Large intestine (tissue), 3 donors: ENCODE measurements at regions not wholly inside any gene's neighbourhood (a gene's known extent, or its start where the extent isn't known, plus 50 kb on each side); places are given as distances from the start of the nearest gene placed in this dataset.

Source experiments
- DNase-seq, 2 donors: peaks; one replicate each; pipeline versions ENCODE4 v3.0.0 to v3.0.0-alpha.2; 2013
- H3K27ac ChIP-seq: one replicate; pipeline ENCODE4 v1.5.1; 2013; ENCODE audit warnings: low read length
- H3K27me3 ChIP-seq: 2 replicates; pipeline ENCODE4 v1.6.1; 2013; ENCODE audit warnings: low read length; ENCODE audit not compliant: control insufficient read depth, insufficient read depth
- H3K36me3 ChIP-seq: 2 replicates; pipeline ENCODE4 v1.6.1; 2013; ENCODE audit warnings: low read length; ENCODE audit not compliant: control insufficient read depth, insufficient read depth
- H3K4me1 ChIP-seq: one replicate; pipeline ENCODE4 v1.6.1; 2013; ENCODE audit warnings: low read length; ENCODE audit not compliant: control insufficient read depth, insufficient read depth
- H3K4me3 ChIP-seq: one replicate; pipeline ENCODE4 v1.5.1; 2013; ENCODE audit warnings: low read length
- H3K9me3 ChIP-seq: one replicate; pipeline ENCODE4 v1.6.1; 2013; ENCODE audit warnings: mild to moderate bottlenecking, low read depth, low read length, moderate library complexity; ENCODE audit not compliant: control insufficient read depth
- WGBS: methylation state at CpG from one replicate; pipeline ENCODE4 v1.1.5; 2013; ENCODE audit warnings: low lambda C conversion rate; ENCODE audit not compliant: insufficient coverage; 5-methylcytosine and 5-hydroxymethylcytosine counted together

- Histone ChIP-seq H3K27ac (no peak overlapping the region), H3K4me1 (no peaks in the 10 kb centered on the region), H3K36me3 (no peaks in the 10 kb centered on the region), H3K9me3 (peaks cover 3% of the 10 kb centered on the region), H3K4me3 (no peak overlapping the region), H3K27me3 (no peaks in the 10 kb centered on the region)
- no peak for DNase-seq
- 90% methylated on average over 2 of the region's 2 CpGs for WGBS
Measured at GRCh38 chr7:130822642-130823041, 88.6 kb upstream of the KLF14 start.

GRCh38 chr7:130823060-130823459 is 89.1 kb upstream of the KLF14 start:
- Histone ChIP-seq H3K27ac (no peak overlapping the region), H3K27me3 (no peaks in the 10 kb centered on the region), H3K4me1 (no peaks in the 10 kb centered on the region), H3K4me3 (no peak overlapping the region), H3K36me3 (no peaks in the 10 kb centered on the region), H3K9me3 (peaks cover 3% of the 10 kb centered on the region)
- no peak for DNase-seq
- WGBS, result 100% methylated on average over 1 of the region's 2 CpGs

GRCh38 chr7:130825819-130826218 is 91.8 kb upstream of the KLF14 start:
- Histone ChIP-seq H3K4me3 (no peak overlapping the region), H3K36me3 (no peaks in the 10 kb centered on the region), H3K27ac (no peak overlapping the region), H3K4me1 (no peaks in the 10 kb centered on the region), H3K27me3 (no peaks in the 10 kb centered on the region), H3K9me3 (peaks cover 3% of the 10 kb centered on the region)
- no peak for DNase-seq

DNA sequence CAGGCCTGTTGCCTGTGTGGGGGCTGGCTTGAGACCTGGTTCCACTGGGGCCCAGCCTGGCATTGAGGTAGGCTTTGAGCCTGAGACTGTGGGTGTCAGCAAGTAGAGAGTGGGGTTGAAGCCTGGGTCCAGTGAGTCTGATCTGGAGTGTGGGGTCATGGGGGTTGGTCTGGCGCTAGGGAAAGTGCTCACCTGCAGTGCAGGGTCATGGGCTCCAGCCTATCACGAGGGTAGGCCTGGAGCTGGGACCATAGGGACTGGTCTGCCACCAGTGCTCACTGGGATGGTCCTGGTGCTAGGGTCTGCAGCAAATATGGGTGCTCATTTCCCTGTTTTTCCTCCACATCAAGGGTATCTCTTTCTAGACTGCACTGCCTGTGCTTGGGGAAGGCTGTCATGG is 95.4 kb upstream of the KLF14 start:
- H3K36me3 ChIP-seq, result no peaks in the 10 kb centered on the region
- no CpG with 5 or more reads among the region's 2 CpGs for WGBS
- H3K27me3 ChIP-seq, result no peaks in the 10 kb centered on the region
- peaks cover 3% of the 10 kb centered on the region for H3K9me3 ChIP-seq
- no peak for DNase-seq
- no peak overlapping the region for H3K27ac ChIP-seq
- no peaks in the 10 kb centered on the region for H3K4me1 ChIP-seq
- no peak overlapping the region for H3K4me3 ChIP-seq

- H3K4me3 ChIP-seq, result no peak overlapping the region
- H3K36me3 ChIP-seq, result no peaks in the 10 kb centered on the region
- no peak overlapping the region for H3K27ac ChIP-seq
- no peak for DNase-seq
- 47% methylated on average over 2 of the region's 3 CpGs for WGBS
- H3K9me3 ChIP-seq, result no peaks in the 10 kb centered on the region
- no peaks in the 10 kb centered on the region for H3K27me3 ChIP-seq
- H3K4me1 ChIP-seq, result no peaks in the 10 kb centered on the region
Measured at GRCh38 chr7:130831322-130831721, 97.3 kb upstream of the KLF14 start.

GRCh38 chr7:130831817-130832481 is 97.9 kb upstream of the KLF14 start:
- Histone ChIP-seq H3K4me1 (no peaks in the 10 kb centered on the region), H3K4me3 (no peak overlapping the region), H3K9me3 (no peaks in the 10 kb centered on the region), H3K27me3 (no peaks in the 10 kb centered on the region), H3K27ac (no peak overlapping the region), H3K36me3 (no peaks in the 10 kb centered on the region)
- DNase-seq, result peak; percentile 5
- 41% methylated on average over 6 of the region's 6 CpGs for WGBS

GRCh38 chr7:130838738-130839137 is 104.7 kb upstream of the KLF14 start:
- H3K4me1 ChIP-seq, result no peaks in the 10 kb centered on the region
- no peaks in the 10 kb centered on the region for H3K9me3 ChIP-seq
- no peak for DNase-seq
- no peak overlapping the region for H3K4me3 ChIP-seq
- no peak overlapping the region for H3K27ac ChIP-seq
- H3K27me3 ChIP-seq, result no peaks in the 10 kb centered on the region
- WGBS, result no CpG with 5 or more reads among the region's 1 CpG
- no peaks in the 10 kb centered on the region for H3K36me3 ChIP-seq

DNA sequence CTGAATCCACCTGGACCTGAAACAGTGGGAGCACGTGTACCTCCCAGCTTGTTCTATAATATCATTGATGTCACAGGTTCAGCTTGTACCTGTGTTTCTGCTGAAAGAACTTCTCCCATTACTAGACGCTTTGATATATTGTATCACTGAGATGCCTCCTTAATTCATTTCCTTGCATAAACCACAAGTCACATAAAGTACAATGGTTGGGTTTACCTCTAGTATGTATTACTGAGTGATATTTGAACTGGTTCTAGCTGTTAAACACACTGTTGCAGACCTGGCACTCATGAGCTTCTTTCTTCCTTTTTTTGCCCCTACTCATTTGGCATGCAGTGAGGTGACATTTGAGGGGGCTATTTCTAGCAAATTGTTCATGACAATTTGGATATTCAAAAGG is 106.6 kb upstream of the KLF14 start:
- Histone ChIP-seq H3K27me3 (no peaks in the 10 kb centered on the region), H3K27ac (no peak overlapping the region), H3K4me1 (no peaks in the 10 kb centered on the region), H3K9me3 (no peaks in the 10 kb centered on the region), H3K36me3 (no peaks in the 10 kb centered on the region), H3K4me3 (no peak overlapping the region)
- no peak for DNase-seq
- no CpG with 5 or more reads among the region's 2 CpGs for WGBS

- WGBS, result no CpG with 5 or more reads among the region's 7 CpGs
- Histone ChIP-seq H3K9me3 (no peaks in the 10 kb centered on the region), H3K4me3 (no peak overlapping the region), H3K4me1 (no peaks in the 10 kb centered on the region), H3K27me3 (no peaks in the 10 kb centered on the region), H3K36me3 (no peaks in the 10 kb centered on the region), H3K27ac (no peak overlapping the region)
- no peak for DNase-seq
Measured at GRCh38 chr7:130841416-130841815, 107.4 kb upstream of the KLF14 start.

DNA sequence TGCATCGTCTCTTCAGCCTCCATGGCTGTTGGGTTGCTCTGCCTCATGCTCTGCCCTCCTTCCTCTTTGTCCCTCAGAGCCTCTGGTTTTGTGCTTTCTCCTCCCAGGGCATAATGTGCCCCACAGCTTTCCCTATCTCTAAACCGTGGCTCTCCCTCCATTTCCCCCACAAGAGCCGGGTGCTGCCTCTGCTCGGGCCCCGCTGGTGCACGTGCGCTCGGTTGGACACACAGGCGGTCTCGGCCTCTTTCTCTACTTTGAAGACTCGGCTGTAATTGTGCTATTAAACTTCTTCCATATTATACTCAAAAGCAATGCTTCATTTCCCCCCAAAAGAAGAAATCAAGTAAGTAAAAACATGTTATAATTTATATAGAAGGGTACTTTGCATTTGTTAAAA is 109.7 kb upstream of the KLF14 start:
- H3K27me3 ChIP-seq, result no peaks in the 10 kb centered on the region
- H3K36me3 ChIP-seq, result no peaks in the 10 kb centered on the region
- no peaks in the 10 kb centered on the region for H3K9me3 ChIP-seq
- H3K4me3 ChIP-seq, result no peak overlapping the region
- no CpG with 5 or more reads among the region's 11 CpGs for WGBS
- no peaks in the 10 kb centered on the region for H3K4me1 ChIP-seq
- no peak for DNase-seq
- no peak overlapping the region for H3K27ac ChIP-seq

DNA sequence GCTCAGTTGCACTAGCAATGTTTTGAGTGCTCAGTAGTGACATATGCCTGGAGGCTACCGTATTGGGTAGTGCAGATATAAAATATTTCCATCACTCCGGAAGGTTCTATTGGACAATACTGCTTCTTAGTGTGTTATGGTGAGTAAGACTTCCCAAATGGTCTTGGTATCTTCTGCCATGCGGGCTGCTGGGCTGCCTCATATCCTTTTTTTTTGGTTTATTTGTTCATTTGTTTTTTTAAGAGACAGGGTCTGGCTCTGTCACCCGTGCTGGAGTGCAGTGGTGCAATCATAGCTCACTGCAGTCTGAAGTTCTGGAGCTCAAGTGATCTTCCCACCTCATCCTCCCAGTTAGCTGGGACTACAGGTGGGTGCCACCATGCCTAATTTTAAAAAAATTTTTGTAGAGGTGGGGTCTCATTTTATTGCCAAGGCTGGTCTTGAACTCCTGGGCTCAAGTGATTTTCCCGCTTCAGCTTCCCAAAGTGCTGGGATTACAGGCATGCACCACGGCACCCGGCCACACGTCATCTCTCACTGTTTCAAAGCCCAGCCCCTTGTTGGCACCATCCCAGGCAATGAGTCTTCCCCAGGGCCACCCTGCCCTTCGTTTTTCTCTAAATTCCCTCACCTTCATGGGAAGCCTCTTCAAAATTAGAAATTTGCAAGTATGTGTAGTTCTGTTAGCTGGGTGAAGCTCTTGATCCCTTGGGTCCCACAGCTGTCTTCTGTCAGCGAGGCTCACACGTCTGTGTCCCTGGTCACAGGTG is 111.0 kb upstream of the KLF14 start:
- Histone ChIP-seq H3K36me3 (no peaks in the 10 kb centered on the region), H3K27ac (no peak overlapping the region), H3K4me3 (no peak overlapping the region), H3K9me3 (no peaks in the 10 kb centered on the region), H3K4me1 (no peaks in the 10 kb centered on the region), H3K27me3 (no peaks in the 10 kb centered on the region)
- WGBS, result no CpG with 5 or more reads among the region's 11 CpGs
- DNase-seq, result no peak
